ENCODE measurements at regions not wholly inside any gene's neighbourhood (a gene's known extent, or its start where the extent isn't known, plus 50 kb on each side); places are given as distances from the start of the nearest gene placed in this dataset.

GRCh38 chr13:104875038-104875754 lies 1660.3 kb downstream of the EFNB2 start:
- TF ChIP-seq POLR2A (IDR thresholded peaks at IDR 0.05), result no peak
- TF ChIP-seq CTCF (IDR thresholded peaks at IDR 0.05), result no peak
